Activated T-helper 17 cell treated with anti-CD3 and anti-CD28 coated beads, Interleukin-2, amount 50 U/mL, for 72 hours (primary cell): ENCODE measurements at regions not wholly inside any gene's neighbourhood (a gene's known extent, or its start where the extent isn't known, plus 50 kb on each side); places are given as distances from the start of the nearest gene placed in this dataset.

ENCODE experiments used
- ATAC-seq: fragments of 150-1000 bp; cut with Tn5 transposase; replicated peaks from 2 replicates; pipeline ENCODE4 v1.10.0; 2021; ENCODE audit warnings: mild to moderate bottlenecking, moderate library complexity
- H3K27ac Mint-ChIP-seq: one replicate; pipeline ENCODE4 v1.8.0; 2022; ENCODE audit warnings: mixed read lengths
- H3K27me3 Mint-ChIP-seq: one replicate; pipeline ENCODE4 v1.8.0; 2022; ENCODE audit warnings: mixed read lengths
- H3K36me3 Mint-ChIP-seq: one replicate; pipeline ENCODE4 v1.8.0; 2022; ENCODE audit warnings: low read depth, mild to moderate bottlenecking, mixed read lengths
- H3K4me1 Mint-ChIP-seq: one replicate; pipeline ENCODE4 v1.8.0; 2022; ENCODE audit warnings: mixed read lengths
- H3K4me3 Mint-ChIP-seq: one replicate; pipeline ENCODE4 v1.8.0; 2022; ENCODE audit warnings: mild to moderate bottlenecking, mixed read lengths
- H3K9me3 Mint-ChIP-seq: one replicate; pipeline ENCODE4 v1.8.0; 2022; ENCODE audit warnings: mixed read lengths

- H3K4me3 Mint-ChIP-seq: no peak overlapping the region
- no peak overlapping the region for H3K27ac Mint-ChIP-seq
- no peaks in the 10 kb centered on the region for H3K36me3 Mint-ChIP-seq
- ATAC-seq: no peak
- no peaks in the 10 kb centered on the region for H3K27me3 Mint-ChIP-seq
- no peaks in the 10 kb centered on the region for H3K4me1 Mint-ChIP-seq
- H3K9me3 Mint-ChIP-seq: no peaks in the 10 kb centered on the region
Observed at GRCh38 chr11:13224324-13224723, 53.3 kb upstream of the BMAL1 start.

- no peaks in the 10 kb centered on the region for H3K9me3 Mint-ChIP-seq
- no peak overlapping the region for H3K4me3 Mint-ChIP-seq
- no peaks in the 10 kb centered on the region for H3K36me3 Mint-ChIP-seq
- no peak overlapping the region for H3K27ac Mint-ChIP-seq
- H3K4me1 Mint-ChIP-seq: no peaks in the 10 kb centered on the region
- ATAC-seq: no peak
- H3K27me3 Mint-ChIP-seq: no peaks in the 10 kb centered on the region
Observed at GRCh38 chr11:13225038-13226001, 52.3 kb upstream of the BMAL1 start.

- no peak for ATAC-seq
- H3K4me1 Mint-ChIP-seq: no peaks in the 10 kb centered on the region
- H3K27ac Mint-ChIP-seq: no peak overlapping the region
- no peaks in the 10 kb centered on the region for H3K9me3 Mint-ChIP-seq
- H3K36me3 Mint-ChIP-seq: no peaks in the 10 kb centered on the region
- H3K4me3 Mint-ChIP-seq: no peak overlapping the region
- H3K27me3 Mint-ChIP-seq: no peaks in the 10 kb centered on the region
Observed at GRCh38 chr11:13227676-13228255, 49.8 kb upstream of the BMAL1 start.
